22Rv1 (cell line): ENCODE measurements at regions not wholly inside any gene's neighbourhood (a gene's known extent, or its start where the extent isn't known, plus 50 kb on each side); places are given as distances from the start of the nearest gene placed in this dataset.

Experiments
- H3K27ac ChIP-seq: fragments of 450-650 bp; 2 replicates; pipeline ENCODE4 v1.5.1; 2017
- ZFX ChIP-seq: fragments of 450-650 bp; IDR thresholded peaks from 2 replicates; pipeline ENCODE4 v1.6.1; 2017; ENCODE audit warnings: antibody characterized with exemption, borderline replicate concordance
- TF ChIP-seq, protein P1 (sequence below): fragments of 450-650 bp; IDR thresholded peaks from 2 replicates; pipeline ENCODE4 v1.5.1; 2017; ENCODE audit warnings: mild to moderate bottlenecking

DNA sequence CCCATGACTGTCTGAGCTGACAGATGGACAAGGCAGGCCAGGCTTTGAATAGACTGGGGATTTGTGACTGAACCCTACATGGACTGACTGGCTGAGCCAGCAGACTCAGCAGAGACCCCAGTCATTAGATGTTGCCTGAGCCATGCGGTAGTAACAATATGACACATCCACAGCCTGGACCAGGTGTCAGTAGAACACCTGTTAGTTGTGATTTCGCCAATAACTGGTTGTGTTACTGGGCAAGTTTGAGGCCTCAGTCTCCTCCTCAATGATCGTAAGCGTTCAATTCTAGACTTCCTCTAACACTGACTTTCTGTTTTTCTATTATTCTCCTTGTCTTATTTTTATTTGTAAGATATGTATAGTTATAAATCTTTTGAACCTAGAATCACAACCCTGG, 311.9 kb upstream of the MAP3K7 start:
- no peak overlapping the region for H3K27ac ChIP-seq
- no peak for TF ChIP-seq ZFX
- TF ChIP-seq, protein P1, sequence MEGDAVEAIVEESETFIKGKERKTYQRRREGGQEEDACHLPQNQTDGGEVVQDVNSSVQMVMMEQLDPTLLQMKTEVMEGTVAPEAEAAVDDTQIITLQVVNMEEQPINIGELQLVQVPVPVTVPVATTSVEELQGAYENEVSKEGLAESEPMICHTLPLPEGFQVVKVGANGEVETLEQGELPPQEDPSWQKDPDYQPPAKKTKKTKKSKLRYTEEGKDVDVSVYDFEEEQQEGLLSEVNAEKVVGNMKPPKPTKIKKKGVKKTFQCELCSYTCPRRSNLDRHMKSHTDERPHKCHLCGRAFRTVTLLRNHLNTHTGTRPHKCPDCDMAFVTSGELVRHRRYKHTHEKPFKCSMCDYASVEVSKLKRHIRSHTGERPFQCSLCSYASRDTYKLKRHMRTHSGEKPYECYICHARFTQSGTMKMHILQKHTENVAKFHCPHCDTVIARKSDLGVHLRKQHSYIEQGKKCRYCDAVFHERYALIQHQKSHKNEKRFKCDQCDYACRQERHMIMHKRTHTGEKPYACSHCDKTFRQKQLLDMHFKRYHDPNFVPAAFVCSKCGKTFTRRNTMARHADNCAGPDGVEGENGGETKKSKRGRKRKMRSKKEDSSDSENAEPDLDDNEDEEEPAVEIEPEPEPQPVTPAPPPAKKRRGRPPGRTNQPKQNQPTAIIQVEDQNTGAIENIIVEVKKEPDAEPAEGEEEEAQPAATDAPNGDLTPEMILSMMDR = no peak

DNA sequence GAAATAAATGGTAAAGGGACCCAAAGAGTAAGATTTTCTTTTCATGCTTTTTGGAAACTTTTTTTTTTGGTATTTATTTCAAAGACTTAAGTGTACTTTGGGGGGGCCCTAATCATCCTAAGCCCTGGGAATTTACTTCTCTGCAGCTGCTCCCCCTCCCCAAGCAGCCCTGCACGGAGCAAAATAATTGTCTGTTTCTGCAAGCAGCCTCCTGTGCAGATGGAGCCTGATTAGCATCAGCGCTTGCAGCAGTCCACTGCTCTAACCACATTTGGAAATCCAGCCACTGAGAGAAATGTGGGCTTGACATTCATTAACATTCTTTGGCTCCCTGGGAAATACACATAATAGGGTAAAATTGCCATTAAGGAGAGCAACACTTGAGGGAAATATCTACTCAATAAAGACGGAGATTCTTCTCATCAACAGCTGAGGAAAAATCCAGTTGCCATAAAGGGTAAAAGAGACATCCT, 309.2 kb upstream of the MAP3K7 start:
- TF ChIP-seq, protein P1 = no peak
- no peak for TF ChIP-seq ZFX
- no peak overlapping the region for H3K27ac ChIP-seq

DNA sequence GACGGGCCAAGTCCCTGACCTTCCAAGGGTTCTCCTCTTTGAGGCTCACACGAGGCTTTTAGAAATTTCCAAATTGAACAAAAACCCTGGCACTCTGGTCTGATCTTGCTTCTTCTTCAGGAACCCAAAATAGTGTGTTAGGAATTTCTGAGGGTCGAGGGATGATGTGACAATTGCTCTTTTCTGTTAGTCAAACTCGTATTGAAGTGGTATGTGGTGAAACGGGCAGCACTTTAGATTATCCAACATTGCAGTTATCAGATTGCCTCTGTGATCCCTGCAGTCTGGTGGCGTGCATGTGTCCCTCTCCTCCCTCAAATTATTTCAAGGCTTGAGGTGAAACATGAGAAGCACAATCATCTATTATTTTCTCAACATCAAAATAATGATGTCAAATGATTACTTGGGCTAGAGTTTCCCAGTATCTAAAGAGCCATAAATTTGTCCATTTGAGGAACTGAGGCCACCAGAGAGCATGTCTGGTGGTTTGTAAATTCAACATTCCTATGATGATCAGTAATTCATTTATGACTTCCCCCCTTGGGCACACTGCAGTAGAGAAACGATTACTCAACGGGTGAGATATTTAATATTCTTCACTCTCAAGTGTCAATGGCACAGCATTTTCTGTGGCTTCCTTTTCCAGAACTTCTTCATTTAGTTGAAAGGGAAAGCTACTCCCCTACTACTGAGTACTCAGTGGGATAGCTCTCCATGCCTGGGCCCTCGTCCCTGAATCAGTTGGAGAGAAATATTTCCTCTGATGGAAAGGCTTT, 308.6 kb upstream of the MAP3K7 start:
- no peak overlapping the region for H3K27ac ChIP-seq
- no peak for TF ChIP-seq ZFX
- TF ChIP-seq, protein P1 = no peak

DNA sequence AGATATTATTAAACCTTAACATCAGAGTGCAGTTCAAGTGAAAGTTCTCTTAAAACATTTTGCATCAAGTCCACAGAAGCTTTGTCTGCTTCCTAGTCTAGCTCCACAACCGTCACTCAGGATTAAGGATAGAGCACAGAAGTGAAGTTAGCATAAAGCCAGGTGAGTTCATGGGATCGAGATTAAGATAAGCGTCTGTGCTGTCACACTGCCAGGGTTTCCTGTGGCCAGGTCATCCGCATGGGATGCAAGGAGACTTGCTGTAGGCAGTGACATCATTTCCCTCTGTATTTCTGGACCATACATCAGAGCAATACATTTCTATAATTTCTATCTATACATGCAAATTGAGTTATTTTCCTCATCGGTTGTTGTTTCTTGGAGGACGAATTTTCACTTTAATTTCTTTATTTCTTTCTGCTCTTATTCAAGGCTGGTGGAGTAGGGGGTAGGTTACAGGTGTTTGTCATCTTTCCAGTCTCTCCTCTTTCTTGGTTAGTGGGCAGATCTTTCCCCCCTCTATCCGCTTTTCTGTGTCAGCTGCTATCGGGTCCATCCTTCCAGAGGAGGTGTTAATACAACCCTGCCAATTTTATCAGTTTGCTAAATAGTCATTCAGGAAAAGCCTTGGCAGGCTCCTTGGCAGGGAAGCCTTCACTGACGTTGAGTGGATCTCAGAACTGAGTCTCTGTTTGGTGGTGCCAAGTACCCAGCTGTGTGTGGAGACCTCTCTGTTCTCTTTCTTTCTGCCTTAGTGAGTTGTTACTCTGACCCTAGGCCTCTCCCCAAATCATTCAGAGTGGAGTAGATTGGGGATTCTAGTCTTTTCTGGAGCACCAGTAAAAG, 307.6 kb upstream of the MAP3K7 start:
- no peak for TF ChIP-seq ZFX
- TF ChIP-seq, protein P1 = no peak

DNA sequence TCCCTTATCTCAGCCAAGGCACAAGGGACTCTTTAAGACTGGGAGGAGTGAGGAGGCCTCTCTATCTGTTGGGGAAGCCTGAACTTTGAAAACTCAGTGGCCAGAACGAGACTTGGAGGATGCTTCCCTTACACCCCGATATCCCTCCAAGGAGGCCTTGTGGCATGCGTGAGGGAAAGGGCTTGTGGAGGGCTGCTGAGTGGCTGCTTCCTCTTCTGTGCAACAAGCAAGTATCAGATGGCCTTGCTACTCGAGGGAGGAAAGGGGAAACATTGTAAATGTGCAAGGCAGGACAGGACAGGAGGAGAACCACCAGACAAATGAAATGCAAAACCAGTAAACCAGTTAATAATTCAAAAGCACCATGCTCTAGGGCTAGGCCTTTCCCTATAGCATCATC, 306.5 kb upstream of the MAP3K7 start:
- H3K27ac ChIP-seq = no peak overlapping the region
- TF ChIP-seq ZFX = no peak

More for the DNA sequence above, 307.6 kb upstream of the MAP3K7 start:
- H3K27ac ChIP-seq = no peak overlapping the region

DNA sequence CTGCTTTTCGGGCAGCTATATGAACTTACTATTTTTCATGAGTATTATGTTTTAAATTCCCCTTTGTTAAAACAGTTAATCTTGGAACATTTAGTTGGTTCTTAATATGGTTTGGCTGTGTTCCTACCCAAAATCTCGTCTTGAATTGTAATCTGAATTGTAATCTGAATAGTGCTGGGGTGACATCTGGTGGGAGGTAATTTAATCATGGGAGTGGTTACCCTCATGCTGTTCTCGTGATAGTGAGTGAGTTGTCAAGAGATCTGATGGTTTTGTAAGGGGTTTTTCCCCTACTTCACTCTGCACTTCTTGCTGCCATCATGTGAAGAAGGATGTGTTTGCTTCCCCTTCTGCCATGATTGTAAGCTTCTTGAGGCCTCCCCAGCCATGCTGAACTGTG, 305.4 kb upstream of the MAP3K7 start:
- no peak overlapping the region for H3K27ac ChIP-seq
- TF ChIP-seq ZFX = no peak
- TF ChIP-seq, protein P1 = no peak

DNA sequence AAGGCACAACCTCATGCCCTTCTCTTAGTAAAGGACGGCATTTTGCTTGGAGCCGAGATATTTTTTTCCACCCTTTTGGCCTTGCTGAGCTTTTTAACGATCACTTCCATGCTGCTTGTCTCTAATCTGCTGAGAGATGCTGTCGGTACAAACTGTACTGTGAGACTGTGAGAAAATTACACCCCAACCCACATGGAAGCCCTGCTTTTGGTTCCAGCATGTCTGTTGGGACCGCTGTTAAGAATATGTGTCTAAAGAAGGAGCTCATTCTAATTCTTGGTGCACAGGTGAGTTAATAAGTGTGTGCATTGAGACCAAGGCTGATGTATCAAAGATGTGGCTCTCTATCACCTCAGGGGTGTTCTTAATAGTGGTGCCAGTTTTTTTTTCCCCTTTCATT, 304.5 kb upstream of the MAP3K7 start:
- H3K27ac ChIP-seq = no peak overlapping the region
- TF ChIP-seq, protein P1 = no peak
- TF ChIP-seq ZFX = no peak
